Loucy (cell line): ENCODE measurements at regions not wholly inside any gene's neighbourhood (a gene's known extent, or its start where the extent isn't known, plus 50 kb on each side); places are given as distances from the start of the nearest gene placed in this dataset.

Experiments
- H2AFZ ChIP-seq: fragments of 200-600 bp; sonication (generic); 2 replicates; pipeline ENCODE4 v1.6.0; 2016; ENCODE audit warnings: antibody characterized with exemption, mild to moderate bottlenecking, low read length, moderate library complexity
- H3F3A ChIP-seq: fragments of 200-600 bp; 2 replicates; pipeline ENCODE4 v1.6.0; 2016; ENCODE audit warnings: antibody characterized with exemption, low read depth, mild to moderate bottlenecking
- H3K27me3 ChIP-seq: fragments of 200-600 bp; sonication (generic); 2 replicates; pipeline ENCODE4 v1.6.1; 2014; ENCODE audit warnings: low read length, mild to moderate bottlenecking; ENCODE audit not compliant: insufficient read depth, poor library complexity, severe bottlenecking
- H3K36me3 ChIP-seq: fragments of 200-600 bp; sonication (generic); 2 replicates; pipeline ENCODE4 v1.6.1; 2016; ENCODE audit warnings: low read length; ENCODE audit not compliant: insufficient read depth
- H3K4me1 ChIP-seq: fragments of 200-600 bp; sonication (generic); 2 replicates; pipeline ENCODE4 v1.5.1; 2014; ENCODE audit warnings: low read length, mild to moderate bottlenecking; ENCODE audit not compliant: insufficient read depth, poor library complexity, severe bottlenecking
- H3K4me2 ChIP-seq: fragments of 200-600 bp; sonication (generic); 2 replicates; pipeline ENCODE4 v1.6.0; 2014; ENCODE audit warnings: antibody characterized with exemption, low read length, low read depth, mild to moderate bottlenecking; ENCODE audit not compliant: poor library complexity, severe bottlenecking
- H3K4me3 ChIP-seq: fragments of 200-600 bp; sonication (generic); 2 replicates; pipeline ENCODE4 v1.5.1; 2014; ENCODE audit warnings: low read length, mild to moderate bottlenecking, mixed read lengths; ENCODE audit not compliant: poor library complexity, severe bottlenecking
- H3K79me2 ChIP-seq: fragments of 200-600 bp; sonication (generic); 2 replicates; pipeline ENCODE4 v1.6.1; 2014; ENCODE audit warnings: low read length; ENCODE audit not compliant: insufficient read depth
- H3K9ac ChIP-seq: fragments of 200-600 bp; sonication (generic); 2 replicates; pipeline ENCODE4 v1.6.0; 2014; ENCODE audit warnings: mild to moderate bottlenecking, low read depth, low read length, moderate library complexity; ENCODE audit not compliant: poor library complexity, severe bottlenecking
- H3K9me2 ChIP-seq: fragments of 200-600 bp; sonication (generic); replicated peaks from 2 replicates; pipeline ENCODE4 v1.6.1; 2016; ENCODE audit warnings: low read depth, low read length, mixed read lengths
- H3K9me3 ChIP-seq: fragments of 200-600 bp; sonication (generic); 2 replicates; pipeline ENCODE4 v1.6.1; 2014; ENCODE audit warnings: mild to moderate bottlenecking, antibody characterized with exemption, low read length, low read depth; ENCODE audit not compliant: insufficient read depth
- H4K20me1 ChIP-seq: fragments of 200-600 bp; sonication (generic); 2 replicates; pipeline ENCODE4 v1.6.0; 2014; ENCODE audit warnings: antibody characterized with exemption, low read length, mild to moderate bottlenecking; ENCODE audit not compliant: insufficient read depth, poor library complexity, severe bottlenecking
- CTCF ChIP-seq: fragments of 200-600 bp; sonication (generic); conservative IDR thresholded peaks from 2 replicates; pipeline ENCODE4 v1.5.1; 2014; ENCODE audit warnings: mild to moderate bottlenecking, antibody characterized with exemption, low read length
- EZH2phosphoT487 ChIP-seq: fragments of 200-600 bp; IDR thresholded peaks from 2 replicates; pipeline ENCODE4 v1.6.1; 2018; ENCODE audit warnings: antibody characterized with exemption, mild to moderate bottlenecking, moderate library complexity, borderline replicate concordance

DNA sequence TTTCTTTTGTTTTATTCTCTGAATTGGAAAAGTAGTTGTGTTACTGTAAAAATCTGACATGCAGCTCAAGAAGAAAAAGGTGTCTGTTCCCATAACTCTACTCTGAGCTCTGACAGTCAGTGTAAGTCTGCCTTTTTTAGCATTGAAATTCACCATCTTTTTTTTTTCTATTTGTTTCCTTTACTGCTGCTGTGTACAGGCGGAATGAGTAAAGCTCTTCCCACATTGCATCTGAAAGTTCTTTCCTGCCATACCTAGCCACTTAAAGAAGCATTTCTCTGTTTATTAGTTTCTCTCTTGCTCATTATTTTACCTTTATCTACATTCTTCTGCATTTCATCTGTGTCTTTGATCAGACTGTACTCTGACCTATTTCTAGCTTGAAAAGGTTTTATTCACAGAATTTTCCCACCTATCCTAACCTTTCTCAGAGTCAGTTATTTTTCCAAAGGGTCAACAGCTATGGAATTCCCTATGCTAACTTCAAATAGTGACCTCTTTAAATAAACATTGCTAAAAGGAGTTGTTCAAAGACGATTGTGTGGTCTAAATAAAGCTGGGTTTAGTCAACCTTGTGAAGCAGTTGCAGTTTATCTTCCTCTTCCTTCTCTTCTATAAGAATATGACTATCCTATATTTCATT lies 1303.1 kb upstream of the ZEB2 start:
- Histone ChIP-seq H3K36me3 (no peaks in the 10 kb centered on the region), H2AFZ (no peak overlapping the region), H3F3A (no peaks in the 10 kb centered on the region), H3K4me3 (no peak overlapping the region), H3K27me3 (no peaks in the 10 kb centered on the region), H3K4me2 (no peak overlapping the region), H3K4me1 (no peaks in the 10 kb centered on the region), H3K79me2 (no peaks in the 10 kb centered on the region), H3K9ac (no peak overlapping the region), H3K9me2 (no peaks in the 10 kb centered on the region), H4K20me1 (no peaks in the 10 kb centered on the region), H3K9me3 (no peaks in the 10 kb centered on the region)
- no peak for TF ChIP-seq EZH2phosphoT487
- TF ChIP-seq CTCF = no peak

GRCh38 chr2:145820651-145821050 lies 1300.7 kb upstream of the ZEB2 start:
- Histone ChIP-seq H3K9me2 (no peaks in the 10 kb centered on the region), H3K4me2 (no peak overlapping the region), H3K36me3 (no peaks in the 10 kb centered on the region), H4K20me1 (no peaks in the 10 kb centered on the region), H3K4me1 (no peaks in the 10 kb centered on the region), H3K9ac (no peak overlapping the region), H3K79me2 (no peaks in the 10 kb centered on the region), H3K9me3 (no peaks in the 10 kb centered on the region), H3F3A (no peaks in the 10 kb centered on the region), H2AFZ (no peak overlapping the region), H3K4me3 (no peak overlapping the region), H3K27me3 (no peaks in the 10 kb centered on the region)
- TF ChIP-seq EZH2phosphoT487 (no peak), CTCF (no peak)

- H3K9me3 ChIP-seq = no peaks in the 10 kb centered on the region
- no peak for TF ChIP-seq CTCF
- no peak for TF ChIP-seq EZH2phosphoT487
- H2AFZ ChIP-seq = no peak overlapping the region
- no peaks in the 10 kb centered on the region for H3K27me3 ChIP-seq
- no peaks in the 10 kb centered on the region for H3K36me3 ChIP-seq
- H3F3A ChIP-seq = no peaks in the 10 kb centered on the region
- no peaks in the 10 kb centered on the region for H3K4me1 ChIP-seq
- H3K9me2 ChIP-seq = no peaks in the 10 kb centered on the region
- no peak overlapping the region for H3K4me2 ChIP-seq
- H3K9ac ChIP-seq = no peak overlapping the region
- no peaks in the 10 kb centered on the region for H4K20me1 ChIP-seq
- no peaks in the 10 kb centered on the region for H3K79me2 ChIP-seq
- H3K4me3 ChIP-seq = no peak overlapping the region
Observed at GRCh38 chr2:145818890-145819504, 1299.1 kb upstream of the ZEB2 start.
